GM12878 (cell line): ENCODE measurements at regions not wholly inside any gene's neighbourhood (a gene's known extent, or its start where the extent isn't known, plus 50 kb on each side); places are given as distances from the start of the nearest gene placed in this dataset.

Experiments used
- ATAC-seq: fragments of 200-7000 bp; cut with Tn5 transposase; 3 replicates; pipeline ENCODE4 v1.9.1; 2020; ENCODE audit warnings: mild to moderate bottlenecking, moderate library complexity
- BruUV-seq: library from RNA; stranded (reverse); fragments of 400-500 nt; replicated peaks from 2 replicates; lab custom pipeline; 2021; lab: Mats Ljungman, UMichigan
- CTCF ChIA-PET: fragments of 300-600 bp; sonication (Branson Sonifier 250); formaldehyde crosslinking; extraction: SDS; loops from one replicate; lab custom pipeline; 2021; ENCODE audit warnings: inconsistent platforms; lab: Yijun Ruan, JAX
- POLR2A ChIA-PET: fragments of 350-600 bp; formaldehyde crosslinking; extraction: SDS; loops from one replicate; lab custom pipeline; 2021; ENCODE audit warnings: inconsistent platforms; lab: Charles Lee
- RAD21 ChIA-PET: fragments of 300-600 bp; sonication (Branson Sonifier 250); formaldehyde crosslinking; loops from one replicate; lab custom pipeline; 2023; ENCODE audit warnings: antibody characterized with exemption; ENCODE audit not compliant: unreplicated experiment; lab: Charles Lee
- SMC1A ChIA-PET: fragments of 300-600 bp; sonication (Branson Sonifier 250); formaldehyde crosslinking; loops from one replicate; lab custom pipeline; 2023; ENCODE audit not compliant: unreplicated experiment, uncharacterized antibody; lab: Charles Lee
- DNase-seq: peaks from one replicate; pipeline ENCODE4 v3.0.0-alpha.2; 2011; ENCODE audit warnings: low read depth, low spot score
- FAIRE-seq: peaks from 3 replicates; lab custom pipeline; 2011; peaks lifted over from hg19 to GRCh38; lab: Jason Lieb, UNC
- H2AFZ ChIP-seq: 2 replicates; pipeline ENCODE4 v1.6.0; 2011; ENCODE audit warnings: low read depth, low read length, control low read depth; ENCODE audit not compliant: control insufficient read depth
- H3K27ac ChIP-seq: 2 replicates; pipeline ENCODE4 v1.5.1; 2011; ENCODE audit warnings: control low read depth; ENCODE audit not compliant: control insufficient read depth, insufficient read depth
- H3K27me3 ChIP-seq, 2 experiments: replicated peaks in 1 of 2; 2 replicates each; pipeline versions ENCODE4 v1.6.0 to v1.6.1; 2011; ENCODE audit warnings: low read length in 1 of 2; ENCODE audit not compliant: control insufficient read depth in 2 of 2, insufficient read depth in 2 of 2
- H3K36me3 ChIP-seq, 2 experiments: 2 replicates each; pipeline ENCODE4 v1.5.1; 2011; ENCODE audit warnings: low read length in 1 of 2; ENCODE audit not compliant: control insufficient read depth in 2 of 2, insufficient read depth in 2 of 2
- H3K4me1 ChIP-seq: 2 replicates; pipeline ENCODE4 v1.6.1; 2011; ENCODE audit warnings: mild to moderate bottlenecking, low read length, moderate library complexity, mixed read lengths; ENCODE audit not compliant: control insufficient read depth, insufficient read depth
- H3K4me2 ChIP-seq: 2 replicates; pipeline ENCODE4 v1.6.0; 2011; ENCODE audit warnings: control low read depth; ENCODE audit not compliant: control insufficient read depth, insufficient read depth
- H3K4me3 ChIP-seq: fragments of 200-600 bp; sonication (generic); 2 replicates; pipeline ENCODE4 v1.5.1; 2016
- H3K79me2 ChIP-seq: 2 replicates; pipeline ENCODE4 v1.6.0; 2011; ENCODE audit warnings: low read length; ENCODE audit not compliant: control insufficient read depth, insufficient read depth
- H3K9ac ChIP-seq: 2 replicates; pipeline ENCODE4 v1.8.0; 2011; ENCODE audit warnings: low read length, control low read depth, mixed read lengths; ENCODE audit not compliant: control insufficient read depth, insufficient read depth
- H3K9me3 ChIP-seq: replicated peaks from 3 replicates; pipeline ENCODE4 v1.5.1; 2011; ENCODE audit warnings: mild to moderate bottlenecking, low read length; ENCODE audit not compliant: control insufficient read depth, insufficient read depth
- H4K20me1 ChIP-seq: 2 replicates; pipeline ENCODE4 v1.6.0; 2011; ENCODE audit not compliant: control insufficient read depth, insufficient read depth
- ATF7 ChIP-seq: fragments of 450-650 bp; IDR thresholded peaks from 2 replicates; pipeline ENCODE4 v1.6.1; 2016; ENCODE audit warnings: low read depth, mild to moderate bottlenecking
- ETV6 ChIP-seq, 2 experiments: fragments of 450-650 bp in 1 of 2; IDR thresholded peaks in 1 of 2; conservative IDR thresholded peaks in 1 of 2; 2 replicates each; pipeline ENCODE4 v1.6.1; 2014; ENCODE audit warnings: antibody characterized with exemption in 1 of 2, borderline replicate concordance in 1 of 2, low read depth in 1 of 2, mild to moderate bottlenecking in 1 of 2, moderate library complexity in 1 of 2
- MEF2B ChIP-seq: fragments of 450-650 bp; IDR thresholded peaks from 2 replicates; pipeline ENCODE4 v1.6.1; 2018; ENCODE audit warnings: mild to moderate bottlenecking, moderate library complexity; ENCODE audit not compliant: partially characterized antibody, poor library complexity, severe bottlenecking
- NBN ChIP-seq: fragments of 450-650 bp; IDR thresholded peaks from 2 replicates; pipeline ENCODE4 v1.6.1; 2016
- NFYB ChIP-seq: IDR thresholded peaks from 2 replicates; pipeline ENCODE4 v1.6.1; 2011; ENCODE audit warnings: low read depth, mild to moderate bottlenecking, low read length, improper control_type of control experiment, moderate library complexity; ENCODE audit not compliant: insufficient read depth
- RB1 ChIP-seq: fragments of 450-650 bp; formaldehyde crosslinking; IDR thresholded peaks from 2 replicates; pipeline ENCODE4 v1.6.1; 2017; ENCODE audit warnings: mild to moderate bottlenecking, borderline replicate concordance
- SMAD1 ChIP-seq: fragments of 450-650 bp; IDR thresholded peaks from 2 replicates; pipeline ENCODE4 v1.6.1; 2018; ENCODE audit warnings: mild to moderate bottlenecking, low read depth; ENCODE audit not compliant: partially characterized antibody
- STAT1 ChIP-seq: fragments of 450-650 bp; conservative IDR thresholded peaks from 2 replicates; pipeline ENCODE4 v1.6.1; 2014; ENCODE audit warnings: antibody characterized with exemption, mild to moderate bottlenecking
- TAF1 ChIP-seq: IDR thresholded peaks from 2 replicates; pipeline ENCODE4 v1.6.1; 2011; ENCODE audit warnings: mild to moderate bottlenecking, low read depth, low read length, borderline replicate concordance
- ZNF622 ChIP-seq: fragments of 450-650 bp; IDR thresholded peaks from 2 replicates; pipeline ENCODE4 v1.6.1; 2017; ENCODE audit warnings: mild to moderate bottlenecking, inconsistent platforms
- WGBS: methylation state at CpG from one replicate; pipeline ENCODE4 v1.1.6; 2016; ENCODE audit warnings: low lambda C conversion rate; ENCODE audit not compliant: insufficient replicate concordance, insufficient coverage; ENCODE audit errors: missing lambda C conversion rate; 5-methylcytosine and 5-hydroxymethylcytosine counted together
- in situ Hi-C: fragments of 300-500 bp; cut with MboI; formaldehyde crosslinking; loops from 9 replicates; pipeline ENCODE4 v1.14.3; 2018; ENCODE audit warnings: mixed read lengths
- intact Hi-C: fragments of 100-400 bp; cut with micrococcal nuclease; formaldehyde crosslinking; loops from one replicate; pipeline ENCODE4 v1.14.2; 2022; ENCODE audit not compliant: unreplicated experiment
- TF ChIP-seq, protein P1 (sequence below): fragments of 450-650 bp; IDR thresholded peaks from 2 replicates; pipeline ENCODE4 v1.6.1; 2017; ENCODE audit warnings: mild to moderate bottlenecking
- TF ChIP-seq, protein P2 (sequence below): fragments of 450-650 bp; conservative IDR thresholded peaks from 2 replicates; pipeline ENCODE4 v1.6.1; 2017; ENCODE audit warnings: mild to moderate bottlenecking, moderate library complexity
- TF ChIP-seq, protein P3 (sequence below): fragments of 450-650 bp; formaldehyde crosslinking; IDR thresholded peaks from 2 replicates; pipeline ENCODE4 v1.4.0; 2022; ENCODE audit warnings: mild to moderate bottlenecking, moderate library complexity

DNA sequence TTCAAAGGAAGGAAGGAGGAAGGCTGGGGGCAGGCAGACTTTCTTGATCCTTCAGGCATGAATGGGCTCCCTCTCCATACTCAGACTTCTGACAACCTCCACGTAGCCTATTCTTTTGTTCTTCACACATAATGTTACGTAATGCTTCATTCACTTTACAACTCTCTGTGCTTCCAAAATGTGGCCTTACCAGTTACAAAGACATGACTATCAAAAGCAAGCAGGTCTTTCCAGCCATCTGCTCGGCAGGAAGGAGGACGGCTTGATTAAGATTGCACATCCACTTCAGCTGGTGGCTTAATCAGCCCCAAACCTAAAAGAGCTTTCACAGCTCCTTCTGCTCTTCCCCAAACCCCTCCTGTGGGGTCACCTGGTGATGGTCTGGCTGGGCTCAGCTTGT is 263.2 kb downstream of the XXYLT1 start:
- no peaks in the 10 kb centered on the region for H3K36me3 ChIP-seq
- no peaks in the 10 kb centered on the region for H4K20me1 ChIP-seq
- H2AFZ ChIP-seq = no peak overlapping the region
- ChIA-PET SMC1A (interaction anchor here (0.5 kb wide), 1 partner anchor 154 kb away, joined by 3 read pairs; no protein-coding TSS in a partner anchor), RAD21 (no interaction called here), POLR2A (no interaction called here)
- no TSS peak for BruUV-seq
- intact Hi-C loops (no loop called here), in situ Hi-C loops (no loop called here)
- no peak overlapping the region for H3K4me2 ChIP-seq
- ATAC-seq = no peak
- no peaks in the 10 kb centered on the region for H3K4me1 ChIP-seq
- 58% methylated on average over 4 of the region's 4 CpGs for WGBS
- no peak overlapping the region for H3K4me3 ChIP-seq
- TF ChIP-seq, protein P1, sequence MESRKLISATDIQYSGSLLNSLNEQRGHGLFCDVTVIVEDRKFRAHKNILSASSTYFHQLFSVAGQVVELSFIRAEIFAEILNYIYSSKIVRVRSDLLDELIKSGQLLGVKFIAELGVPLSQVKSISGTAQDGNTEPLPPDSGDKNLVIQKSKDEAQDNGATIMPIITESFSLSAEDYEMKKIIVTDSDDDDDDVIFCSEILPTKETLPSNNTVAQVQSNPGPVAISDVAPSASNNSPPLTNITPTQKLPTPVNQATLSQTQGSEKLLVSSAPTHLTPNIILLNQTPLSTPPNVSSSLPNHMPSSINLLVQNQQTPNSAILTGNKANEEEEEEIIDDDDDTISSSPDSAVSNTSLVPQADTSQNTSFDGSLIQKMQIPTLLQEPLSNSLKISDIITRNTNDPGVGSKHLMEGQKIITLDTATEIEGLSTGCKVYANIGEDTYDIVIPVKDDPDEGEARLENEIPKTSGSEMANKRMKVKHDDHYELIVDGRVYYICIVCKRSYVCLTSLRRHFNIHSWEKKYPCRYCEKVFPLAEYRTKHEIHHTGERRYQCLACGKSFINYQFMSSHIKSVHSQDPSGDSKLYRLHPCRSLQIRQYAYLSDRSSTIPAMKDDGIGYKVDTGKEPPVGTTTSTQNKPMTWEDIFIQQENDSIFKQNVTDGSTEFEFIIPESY = no peak
- TF ChIP-seq ATF7 (no peak), TAF1 (no peak), ZNF622 (no peak), STAT1 (no peak), NFYB (no peak), NBN (no peak), MEF2B (no peak), SMAD1 (no peak), RB1 (no peak), ETV6 (conservative IDR thresholded peaks at IDR 0.05 in 1 of 2, IDR thresholded peaks at IDR 0.05 in 1 of 2; ENCODE audit: borderline replicate concordance in 1 of 2, low read depth in 1 of 2) (no peak)
- TF ChIP-seq, protein P2, sequence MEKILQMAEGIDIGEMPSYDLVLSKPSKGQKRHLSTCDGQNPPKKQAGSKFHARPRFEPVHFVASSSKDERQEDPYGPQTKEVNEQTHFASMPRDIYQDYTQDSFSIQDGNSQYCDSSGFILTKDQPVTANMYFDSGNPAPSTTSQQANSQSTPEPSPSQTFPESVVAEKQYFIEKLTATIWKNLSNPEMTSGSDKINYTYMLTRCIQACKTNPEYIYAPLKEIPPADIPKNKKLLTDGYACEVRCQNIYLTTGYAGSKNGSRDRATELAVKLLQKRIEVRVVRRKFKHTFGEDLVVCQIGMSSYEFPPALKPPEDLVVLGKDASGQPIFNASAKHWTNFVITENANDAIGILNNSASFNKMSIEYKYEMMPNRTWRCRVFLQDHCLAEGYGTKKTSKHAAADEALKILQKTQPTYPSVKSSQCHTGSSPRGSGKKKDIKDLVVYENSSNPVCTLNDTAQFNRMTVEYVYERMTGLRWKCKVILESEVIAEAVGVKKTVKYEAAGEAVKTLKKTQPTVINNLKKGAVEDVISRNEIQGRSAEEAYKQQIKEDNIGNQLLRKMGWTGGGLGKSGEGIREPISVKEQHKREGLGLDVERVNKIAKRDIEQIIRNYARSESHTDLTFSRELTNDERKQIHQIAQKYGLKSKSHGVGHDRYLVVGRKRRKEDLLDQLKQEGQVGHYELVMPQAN = no peak
- TF ChIP-seq, protein P3, sequence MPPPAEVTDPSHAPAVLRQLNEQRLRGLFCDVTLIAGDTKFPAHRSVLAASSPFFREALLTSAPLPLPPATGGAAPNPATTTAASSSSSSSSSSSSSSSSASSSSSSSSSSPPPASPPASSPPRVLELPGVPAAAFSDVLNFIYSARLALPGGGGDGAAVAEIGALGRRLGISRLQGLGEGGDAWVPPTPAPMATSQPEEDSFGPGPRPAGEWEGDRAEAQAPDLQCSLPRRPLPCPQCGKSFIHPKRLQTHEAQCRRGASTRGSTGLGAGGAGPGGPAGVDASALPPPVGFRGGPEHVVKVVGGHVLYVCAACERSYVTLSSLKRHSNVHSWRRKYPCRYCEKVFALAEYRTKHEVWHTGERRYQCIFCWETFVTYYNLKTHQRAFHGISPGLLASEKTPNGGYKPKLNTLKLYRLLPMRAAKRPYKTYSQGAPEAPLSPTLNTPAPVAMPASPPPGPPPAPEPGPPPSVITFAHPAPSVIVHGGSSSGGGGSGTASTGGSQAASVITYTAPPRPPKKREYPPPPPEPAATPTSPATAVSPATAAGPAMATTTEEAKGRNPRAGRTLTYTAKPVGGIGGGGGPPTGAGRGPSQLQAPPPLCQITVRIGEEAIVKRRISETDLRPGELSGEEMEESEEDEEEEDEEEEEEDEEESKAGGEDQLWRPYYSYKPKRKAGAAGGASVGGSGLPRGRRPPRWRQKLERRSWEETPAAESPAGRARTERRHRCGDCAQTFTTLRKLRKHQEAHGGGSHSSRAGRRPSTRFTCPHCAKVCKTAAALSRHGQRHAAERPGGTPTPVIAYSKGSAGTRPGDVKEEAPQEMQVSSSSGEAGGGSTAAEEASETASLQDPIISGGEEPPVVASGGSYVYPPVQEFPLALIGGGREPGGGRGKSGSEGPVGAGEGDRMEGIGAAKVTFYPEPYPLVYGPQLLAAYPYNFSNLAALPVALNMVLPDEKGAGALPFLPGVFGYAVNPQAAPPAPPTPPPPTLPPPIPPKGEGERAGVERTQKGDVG (CRISPR knock-in tag) = no peak
- TF ChIP-seq, all 136 proteins: peak for 0
- H3K9me3 ChIP-seq = no peaks in the 10 kb centered on the region
- no peak for FAIRE-seq
- no peak for DNase-seq
- H3K27ac ChIP-seq = no peak overlapping the region
- no peaks in the 10 kb centered on the region for H3K79me2 ChIP-seq
- CTCF ChIA-PET = no interaction called here
- no peak overlapping the region for H3K9ac ChIP-seq
- peaks cover 0 to 2% of the 10 kb centered on the region in 2 experiments; a peak in 1 of 4 replicates for H3K27me3 ChIP-seq
